ENCODE measurements at regions not wholly inside any gene's neighbourhood (a gene's known extent, or its start where the extent isn't known, plus 50 kb on each side); places are given as distances from the start of the nearest gene placed in this dataset.

DNA sequence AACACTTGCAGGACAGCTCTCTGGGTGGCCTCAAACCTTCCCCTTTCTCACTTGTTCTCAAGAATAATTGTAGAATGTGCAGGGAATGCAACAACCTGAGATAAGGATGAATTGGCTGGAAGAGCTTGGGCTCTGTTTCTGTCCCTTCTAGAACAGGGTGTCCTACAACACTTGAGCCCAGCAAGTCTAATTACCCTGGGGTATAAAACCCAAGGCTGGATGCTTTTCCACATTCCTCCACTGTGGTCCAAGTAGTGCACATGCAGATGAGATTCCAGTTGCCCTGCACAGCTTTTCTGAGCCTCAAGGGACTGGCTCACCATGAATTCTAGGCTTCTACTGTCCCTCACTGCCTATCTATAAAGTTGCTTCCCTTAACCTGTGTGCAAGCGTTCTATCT, 140.8 kb upstream of the SPATS2L start:
- H3K4me3 ChIP-seq (ENCODE audit: low read length): no peak overlapping the region
- no peak overlapping the region for H3K4me2 ChIP-seq (ENCODE audit: low read length)
- TF ChIP-seq MXI1 (conservative IDR thresholded peaks at IDR 0.05; ENCODE audit: poor library complexity, severe bottlenecking): no peak
- TF ChIP-seq TAF1 (IDR thresholded peaks at IDR 0.05; ENCODE audit: low read depth): no peak
- TF ChIP-seq EP300 (conservative IDR thresholded peaks at IDR 0.05; ENCODE audit: poor library complexity, severe bottlenecking): no peak
- TF ChIP-seq POLR2AphosphoS5 (IDR thresholded peaks at IDR 0.05): no peak
- no peak for TF ChIP-seq SMC3 (conservative IDR thresholded peaks at IDR 0.05; ENCODE audit: poor library complexity)
- no peak for TF ChIP-seq RAD21 (conservative IDR thresholded peaks at IDR 0.05)
- TF ChIP-seq EZH2 (IDR thresholded peaks at IDR 0.05; ENCODE audit: borderline replicate concordance, insufficient read depth, low read length, poor library complexity, severe bottlenecking): no peak
- TF ChIP-seq, protein P1, sequence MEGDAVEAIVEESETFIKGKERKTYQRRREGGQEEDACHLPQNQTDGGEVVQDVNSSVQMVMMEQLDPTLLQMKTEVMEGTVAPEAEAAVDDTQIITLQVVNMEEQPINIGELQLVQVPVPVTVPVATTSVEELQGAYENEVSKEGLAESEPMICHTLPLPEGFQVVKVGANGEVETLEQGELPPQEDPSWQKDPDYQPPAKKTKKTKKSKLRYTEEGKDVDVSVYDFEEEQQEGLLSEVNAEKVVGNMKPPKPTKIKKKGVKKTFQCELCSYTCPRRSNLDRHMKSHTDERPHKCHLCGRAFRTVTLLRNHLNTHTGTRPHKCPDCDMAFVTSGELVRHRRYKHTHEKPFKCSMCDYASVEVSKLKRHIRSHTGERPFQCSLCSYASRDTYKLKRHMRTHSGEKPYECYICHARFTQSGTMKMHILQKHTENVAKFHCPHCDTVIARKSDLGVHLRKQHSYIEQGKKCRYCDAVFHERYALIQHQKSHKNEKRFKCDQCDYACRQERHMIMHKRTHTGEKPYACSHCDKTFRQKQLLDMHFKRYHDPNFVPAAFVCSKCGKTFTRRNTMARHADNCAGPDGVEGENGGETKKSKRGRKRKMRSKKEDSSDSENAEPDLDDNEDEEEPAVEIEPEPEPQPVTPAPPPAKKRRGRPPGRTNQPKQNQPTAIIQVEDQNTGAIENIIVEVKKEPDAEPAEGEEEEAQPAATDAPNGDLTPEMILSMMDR (IDR thresholded peaks at IDR 0.05; ENCODE audit: poor library complexity, severe bottlenecking): no peak
- TF ChIP-seq, protein P2, sequence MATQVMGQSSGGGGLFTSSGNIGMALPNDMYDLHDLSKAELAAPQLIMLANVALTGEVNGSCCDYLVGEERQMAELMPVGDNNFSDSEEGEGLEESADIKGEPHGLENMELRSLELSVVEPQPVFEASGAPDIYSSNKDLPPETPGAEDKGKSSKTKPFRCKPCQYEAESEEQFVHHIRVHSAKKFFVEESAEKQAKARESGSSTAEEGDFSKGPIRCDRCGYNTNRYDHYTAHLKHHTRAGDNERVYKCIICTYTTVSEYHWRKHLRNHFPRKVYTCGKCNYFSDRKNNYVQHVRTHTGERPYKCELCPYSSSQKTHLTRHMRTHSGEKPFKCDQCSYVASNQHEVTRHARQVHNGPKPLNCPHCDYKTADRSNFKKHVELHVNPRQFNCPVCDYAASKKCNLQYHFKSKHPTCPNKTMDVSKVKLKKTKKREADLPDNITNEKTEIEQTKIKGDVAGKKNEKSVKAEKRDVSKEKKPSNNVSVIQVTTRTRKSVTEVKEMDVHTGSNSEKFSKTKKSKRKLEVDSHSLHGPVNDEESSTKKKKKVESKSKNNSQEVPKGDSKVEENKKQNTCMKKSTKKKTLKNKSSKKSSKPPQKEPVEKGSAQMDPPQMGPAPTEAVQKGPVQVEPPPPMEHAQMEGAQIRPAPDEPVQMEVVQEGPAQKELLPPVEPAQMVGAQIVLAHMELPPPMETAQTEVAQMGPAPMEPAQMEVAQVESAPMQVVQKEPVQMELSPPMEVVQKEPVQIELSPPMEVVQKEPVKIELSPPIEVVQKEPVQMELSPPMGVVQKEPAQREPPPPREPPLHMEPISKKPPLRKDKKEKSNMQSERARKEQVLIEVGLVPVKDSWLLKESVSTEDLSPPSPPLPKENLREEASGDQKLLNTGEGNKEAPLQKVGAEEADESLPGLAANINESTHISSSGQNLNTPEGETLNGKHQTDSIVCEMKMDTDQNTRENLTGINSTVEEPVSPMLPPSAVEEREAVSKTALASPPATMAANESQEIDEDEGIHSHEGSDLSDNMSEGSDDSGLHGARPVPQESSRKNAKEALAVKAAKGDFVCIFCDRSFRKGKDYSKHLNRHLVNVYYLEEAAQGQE (IDR thresholded peaks at IDR 0.05; ENCODE audit: borderline replicate concordance): no peak

DNA sequence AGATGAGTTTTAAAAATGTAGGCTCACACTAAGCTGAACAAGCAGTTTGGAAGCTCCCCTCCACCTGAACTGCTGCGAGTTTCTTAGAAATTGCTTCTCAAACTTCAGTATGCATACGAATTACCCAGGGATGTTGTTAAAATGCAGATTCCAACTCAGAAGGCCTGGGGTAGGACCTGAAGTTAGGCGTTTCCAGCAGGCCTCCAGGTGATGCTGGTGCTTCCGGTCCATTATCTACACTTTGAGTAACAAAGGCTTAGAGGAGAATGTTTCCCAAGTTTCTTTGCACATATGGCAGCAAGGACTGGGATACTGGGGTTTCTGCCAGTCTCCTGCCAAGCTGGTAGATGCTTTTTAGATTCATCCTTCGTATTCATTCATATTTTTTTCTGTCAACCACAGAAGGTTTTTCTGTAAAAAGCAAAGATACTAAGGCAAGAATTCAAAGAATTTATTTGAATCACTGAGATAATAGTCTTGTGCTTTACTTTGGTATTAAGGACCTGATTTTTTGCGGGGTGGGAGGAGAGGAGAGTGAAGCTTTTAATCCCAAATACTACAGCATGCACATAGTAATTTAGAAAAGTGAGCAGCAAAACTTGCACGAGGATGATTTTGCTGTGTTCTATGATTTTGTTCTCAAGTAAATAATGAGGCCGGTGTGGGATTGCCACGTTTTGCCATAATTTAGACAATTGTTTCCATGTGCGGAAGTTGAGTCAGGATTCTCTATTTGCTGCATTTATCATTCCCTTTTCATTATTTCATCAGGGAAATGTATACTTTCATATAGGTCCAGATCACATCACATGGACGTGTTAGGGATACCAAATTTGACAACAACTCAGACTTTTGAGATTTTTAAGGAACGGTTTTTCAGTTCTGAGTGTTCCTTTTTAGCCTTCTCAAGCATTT, 137.6 kb upstream of the SPATS2L start:
- Histone ChIP-seq H4K20me1 (ENCODE audit: insufficient read depth) (no peaks in the 10 kb centered on the region), H3K4me3 (ENCODE audit: low read length) (no peak overlapping the region), H3K27me3 (ENCODE audit: insufficient read depth, low read depth, low read length) (no peaks in the 10 kb centered on the region), H3K9ac (ENCODE audit: low read length) (no peak overlapping the region), H2AFZ (ENCODE audit: low read depth, low read length) (no peak overlapping the region), H3K36me3 (ENCODE audit: insufficient read depth, low read length) (no peaks in the 10 kb centered on the region), H3K79me2 (replicated peaks; ENCODE audit: insufficient read depth, low read length) (no peaks in the 10 kb centered on the region), H3K27ac (ENCODE audit: low read length) (no peak overlapping the region), H3K9me3 (ENCODE audit: low read length) (no peaks in the 10 kb centered on the region), H3F3A (ENCODE audit: insufficient read depth, low read length, poor library complexity, severe bottlenecking) (no peaks in the 10 kb centered on the region), H3K9me2 (ENCODE audit: insufficient read depth, low read length) (no peaks in the 10 kb centered on the region), H3K4me2 (ENCODE audit: low read length) (no peak overlapping the region)
- TF ChIP-seq RAD21 (conservative IDR thresholded peaks at IDR 0.05): no peak

More for the DNA sequence above, 140.8 kb upstream of the SPATS2L start:
- Histone ChIP-seq H3K27ac (ENCODE audit: low read length) (no peak overlapping the region), H3K27me3 (ENCODE audit: insufficient read depth, low read depth, low read length) (no peaks in the 10 kb centered on the region), H3K9ac (ENCODE audit: low read length) (no peak overlapping the region), H3K79me2 (replicated peaks; ENCODE audit: insufficient read depth, low read length) (no peaks in the 10 kb centered on the region), H3K36me3 (ENCODE audit: insufficient read depth, low read length) (no peaks in the 10 kb centered on the region), H3K9me3 (ENCODE audit: low read length) (no peaks in the 10 kb centered on the region), H4K20me1 (ENCODE audit: insufficient read depth) (no peaks in the 10 kb centered on the region), H3K9me2 (ENCODE audit: insufficient read depth, low read length) (no peaks in the 10 kb centered on the region), H2AFZ (ENCODE audit: low read depth, low read length) (no peak overlapping the region), H3F3A (ENCODE audit: insufficient read depth, low read length, poor library complexity, severe bottlenecking) (no peaks in the 10 kb centered on the region)

Data from neural cell (in vitro differentiated cells).